Lower leg skin (tissue), 3 donors: ENCODE measurements at regions not wholly inside any gene's neighbourhood (a gene's known extent, or its start where the extent isn't known, plus 50 kb on each side); places are given as distances from the start of the nearest gene placed in this dataset.

Experiments
- POLR2A ChIP-seq, 2 donors: fragments of 450-650 bp; IDR thresholded peaks; one replicate each; pipeline ENCODE4 v1.6.1; 2016 to 2017; ENCODE audit warnings: antibody characterized with exemption in 2 of 2, mild to moderate bottlenecking in 1 of 2, moderate library complexity in 1 of 2
- TF ChIP-seq, protein P1 (sequence below), 3 donors: fragments of 450-650 bp; IDR thresholded peaks; one replicate each; pipeline ENCODE4 v1.5.1; 2016; ENCODE audit warnings: antibody characterized with exemption in 3 of 3, mild to moderate bottlenecking in 3 of 3, moderate library complexity in 2 of 3

DNA sequence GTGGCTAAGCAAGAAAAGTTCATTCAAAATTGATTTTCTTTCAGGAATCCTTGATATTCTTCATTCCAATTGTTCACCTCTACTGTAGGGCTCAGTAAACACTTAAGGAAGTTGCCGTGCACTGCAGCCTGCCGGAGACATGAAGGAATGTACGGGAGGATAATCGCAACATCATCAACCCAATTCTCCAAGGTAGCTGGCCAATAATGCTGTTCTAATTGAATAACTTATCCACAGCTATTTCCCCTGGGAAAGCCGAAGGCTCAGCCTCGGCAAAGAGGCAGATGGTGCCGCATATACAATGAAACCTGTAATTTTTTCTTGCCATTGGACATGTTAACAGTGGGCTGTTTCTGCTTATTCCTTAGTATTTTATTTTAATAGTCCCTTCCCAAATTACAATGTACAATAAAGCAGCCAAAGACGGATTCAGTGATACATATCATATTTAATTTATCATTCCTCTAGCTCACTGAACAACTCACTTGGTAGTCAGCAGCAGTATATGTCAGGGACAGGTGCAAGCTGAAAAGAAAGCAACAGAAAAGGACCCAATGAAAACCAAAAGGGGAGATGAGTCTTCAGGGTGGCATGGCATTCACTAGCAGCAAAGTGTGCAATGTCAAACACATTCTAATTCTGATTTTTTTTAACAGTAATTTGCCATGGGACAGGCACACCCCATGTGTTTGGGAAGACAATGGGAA, 420.5 kb upstream of the KLF12 start:
- TF ChIP-seq, protein P1, sequence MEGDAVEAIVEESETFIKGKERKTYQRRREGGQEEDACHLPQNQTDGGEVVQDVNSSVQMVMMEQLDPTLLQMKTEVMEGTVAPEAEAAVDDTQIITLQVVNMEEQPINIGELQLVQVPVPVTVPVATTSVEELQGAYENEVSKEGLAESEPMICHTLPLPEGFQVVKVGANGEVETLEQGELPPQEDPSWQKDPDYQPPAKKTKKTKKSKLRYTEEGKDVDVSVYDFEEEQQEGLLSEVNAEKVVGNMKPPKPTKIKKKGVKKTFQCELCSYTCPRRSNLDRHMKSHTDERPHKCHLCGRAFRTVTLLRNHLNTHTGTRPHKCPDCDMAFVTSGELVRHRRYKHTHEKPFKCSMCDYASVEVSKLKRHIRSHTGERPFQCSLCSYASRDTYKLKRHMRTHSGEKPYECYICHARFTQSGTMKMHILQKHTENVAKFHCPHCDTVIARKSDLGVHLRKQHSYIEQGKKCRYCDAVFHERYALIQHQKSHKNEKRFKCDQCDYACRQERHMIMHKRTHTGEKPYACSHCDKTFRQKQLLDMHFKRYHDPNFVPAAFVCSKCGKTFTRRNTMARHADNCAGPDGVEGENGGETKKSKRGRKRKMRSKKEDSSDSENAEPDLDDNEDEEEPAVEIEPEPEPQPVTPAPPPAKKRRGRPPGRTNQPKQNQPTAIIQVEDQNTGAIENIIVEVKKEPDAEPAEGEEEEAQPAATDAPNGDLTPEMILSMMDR (IDR thresholded peaks at IDR 0.05) = no peak
- no peak for TF ChIP-seq POLR2A (IDR thresholded peaks at IDR 0.05)
